ENCODE measurements at regions not wholly inside any gene's neighbourhood (a gene's known extent, or its start where the extent isn't known, plus 50 kb on each side); places are given as distances from the start of the nearest gene placed in this dataset.

DNA sequence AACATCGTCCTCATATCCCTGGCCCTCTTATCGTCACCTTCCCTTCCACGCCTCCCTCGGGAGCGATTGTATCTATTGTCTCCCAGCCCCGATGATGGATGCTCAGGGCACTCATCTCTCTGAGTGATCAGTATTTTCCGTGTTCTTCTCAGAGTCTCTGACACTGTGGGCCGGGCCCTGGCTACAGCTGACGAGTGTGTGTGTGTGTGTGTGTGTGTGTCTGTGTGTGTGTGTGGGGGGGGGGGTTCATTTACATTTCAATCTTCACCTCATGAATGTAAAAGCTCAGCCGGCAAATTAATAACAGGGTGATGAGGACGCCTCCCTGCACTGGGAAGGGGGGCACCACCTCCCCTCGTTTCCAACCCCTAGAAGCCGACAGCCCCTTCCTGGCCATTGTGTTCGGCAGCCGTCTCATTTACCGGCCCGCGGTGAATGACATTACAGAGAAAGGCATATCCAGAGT is 159.5 kb downstream of the SHOX start:
- TF ChIP-seq, protein P1, sequence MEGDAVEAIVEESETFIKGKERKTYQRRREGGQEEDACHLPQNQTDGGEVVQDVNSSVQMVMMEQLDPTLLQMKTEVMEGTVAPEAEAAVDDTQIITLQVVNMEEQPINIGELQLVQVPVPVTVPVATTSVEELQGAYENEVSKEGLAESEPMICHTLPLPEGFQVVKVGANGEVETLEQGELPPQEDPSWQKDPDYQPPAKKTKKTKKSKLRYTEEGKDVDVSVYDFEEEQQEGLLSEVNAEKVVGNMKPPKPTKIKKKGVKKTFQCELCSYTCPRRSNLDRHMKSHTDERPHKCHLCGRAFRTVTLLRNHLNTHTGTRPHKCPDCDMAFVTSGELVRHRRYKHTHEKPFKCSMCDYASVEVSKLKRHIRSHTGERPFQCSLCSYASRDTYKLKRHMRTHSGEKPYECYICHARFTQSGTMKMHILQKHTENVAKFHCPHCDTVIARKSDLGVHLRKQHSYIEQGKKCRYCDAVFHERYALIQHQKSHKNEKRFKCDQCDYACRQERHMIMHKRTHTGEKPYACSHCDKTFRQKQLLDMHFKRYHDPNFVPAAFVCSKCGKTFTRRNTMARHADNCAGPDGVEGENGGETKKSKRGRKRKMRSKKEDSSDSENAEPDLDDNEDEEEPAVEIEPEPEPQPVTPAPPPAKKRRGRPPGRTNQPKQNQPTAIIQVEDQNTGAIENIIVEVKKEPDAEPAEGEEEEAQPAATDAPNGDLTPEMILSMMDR (IDR thresholded peaks at IDR 0.05) = no peak
- TF ChIP-seq POLR2A (IDR thresholded peaks at IDR 0.05) (no peak), POLR2AphosphoS5 (IDR thresholded peaks at IDR 0.05) (no peak), EP300 (IDR thresholded peaks at IDR 0.05) (no peak)

Measured in gastroesophageal sphincter (tissue), 3 donors.